SU-DHL-6 (cell line): ENCODE measurements at regions not wholly inside any gene's neighbourhood (a gene's known extent, or its start where the extent isn't known, plus 50 kb on each side); places are given as distances from the start of the nearest gene placed in this dataset.

Experiments used
- EZH2phosphoT487 ChIP-seq: fragments of 200-600 bp; sonication (generic), shearing (Covaris generic); conservative IDR thresholded peaks from 2 replicates; pipeline ENCODE4 v1.6.1; 2018; ENCODE audit warnings: mild to moderate bottlenecking, antibody characterized with exemption, low read length, moderate library complexity, mixed read lengths
- TF ChIP-seq, protein P1 (sequence below): fragments of 200-600 bp; sonication (generic); IDR thresholded peaks from one replicate; pipeline ENCODE4 v1.5.1; 2017; ENCODE audit warnings: antibody characterized with exemption, mild to moderate bottlenecking, low read length, moderate library complexity; ENCODE audit not compliant: insufficient read depth, poor library complexity, severe bottlenecking

- TF ChIP-seq, protein P1, sequence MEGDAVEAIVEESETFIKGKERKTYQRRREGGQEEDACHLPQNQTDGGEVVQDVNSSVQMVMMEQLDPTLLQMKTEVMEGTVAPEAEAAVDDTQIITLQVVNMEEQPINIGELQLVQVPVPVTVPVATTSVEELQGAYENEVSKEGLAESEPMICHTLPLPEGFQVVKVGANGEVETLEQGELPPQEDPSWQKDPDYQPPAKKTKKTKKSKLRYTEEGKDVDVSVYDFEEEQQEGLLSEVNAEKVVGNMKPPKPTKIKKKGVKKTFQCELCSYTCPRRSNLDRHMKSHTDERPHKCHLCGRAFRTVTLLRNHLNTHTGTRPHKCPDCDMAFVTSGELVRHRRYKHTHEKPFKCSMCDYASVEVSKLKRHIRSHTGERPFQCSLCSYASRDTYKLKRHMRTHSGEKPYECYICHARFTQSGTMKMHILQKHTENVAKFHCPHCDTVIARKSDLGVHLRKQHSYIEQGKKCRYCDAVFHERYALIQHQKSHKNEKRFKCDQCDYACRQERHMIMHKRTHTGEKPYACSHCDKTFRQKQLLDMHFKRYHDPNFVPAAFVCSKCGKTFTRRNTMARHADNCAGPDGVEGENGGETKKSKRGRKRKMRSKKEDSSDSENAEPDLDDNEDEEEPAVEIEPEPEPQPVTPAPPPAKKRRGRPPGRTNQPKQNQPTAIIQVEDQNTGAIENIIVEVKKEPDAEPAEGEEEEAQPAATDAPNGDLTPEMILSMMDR, result no peak
- no peak for TF ChIP-seq EZH2phosphoT487
Observed at GRCh38 chr3:176757429-176757828, 439.9 kb downstream of the TBL1XR1 start.
